A673 (cell line): ENCODE measurements at regions not wholly inside any gene's neighbourhood (a gene's known extent, or its start where the extent isn't known, plus 50 kb on each side); places are given as distances from the start of the nearest gene placed in this dataset.

ENCODE experiments used
- BruUV-seq: library from RNA; stranded (reverse); fragments of 400-500 nt; replicated peaks from 2 replicates; lab custom pipeline; 2021; lab: Mats Ljungman, UMichigan
- CTCF ChIA-PET: fragments of 300-600 bp; sonication (Branson Sonifier 250); formaldehyde crosslinking; loops from one replicate; lab custom pipeline; 2022; ENCODE audit warnings: antibody characterized with exemption; lab: Charles Lee
- POLR2A ChIA-PET: fragments of 300-600 bp; sonication (Branson Sonifier 250); formaldehyde crosslinking; loops from one replicate; lab custom pipeline; 2022; ENCODE audit warnings: antibody characterized with exemption; ENCODE audit not compliant: low non-redundant PET; lab: Charles Lee
- DNase-seq: peaks from one replicate; pipeline ENCODE4 v3.0.0-alpha.2; 2015; ENCODE audit warnings: low spot score
- H3K27ac ChIP-seq: fragments of 200-600 bp; sonication (generic); 2 replicates; pipeline ENCODE4 v1.5.1; 2016; ENCODE audit warnings: mixed run types, low read depth, mild to moderate bottlenecking, mixed read lengths, antibody characterized with exemption, low read length; ENCODE audit not compliant: poor library complexity, severe bottlenecking
- H3K27me3 ChIP-seq: fragments of 200-600 bp; sonication (generic); replicated peaks from 2 replicates; pipeline ENCODE4 v1.6.1; 2017; ENCODE audit warnings: mixed run types, low read depth, mild to moderate bottlenecking, mixed read lengths, antibody characterized with exemption, low read length; ENCODE audit not compliant: insufficient read depth, poor library complexity
- H3K36me3 ChIP-seq: fragments of 200-600 bp; sonication (generic); 2 replicates; pipeline ENCODE4 v1.6.1; 2016; ENCODE audit warnings: mixed run types, mild to moderate bottlenecking, mixed read lengths, antibody characterized with exemption, low read length; ENCODE audit not compliant: insufficient read depth, poor library complexity, severe bottlenecking
- H3K4me1 ChIP-seq: fragments of 200-600 bp; sonication (generic); 2 replicates; pipeline ENCODE4 v1.6.1; 2017; ENCODE audit warnings: mixed run types, mild to moderate bottlenecking, mixed read lengths, antibody characterized with exemption, low read length; ENCODE audit not compliant: insufficient read depth, poor library complexity, severe bottlenecking
- H3K4me3 ChIP-seq: fragments of 200-600 bp; sonication (generic); 2 replicates; pipeline ENCODE4 v1.5.1; 2016; ENCODE audit warnings: low read depth, mixed run types, mild to moderate bottlenecking, mixed read lengths, low read length; ENCODE audit not compliant: poor library complexity, severe bottlenecking
- H3K9me3 ChIP-seq: fragments of 200-600 bp; sonication (generic); 2 replicates; pipeline ENCODE4 v1.6.1; 2016; ENCODE audit warnings: mixed run types, low read depth, mild to moderate bottlenecking, mixed read lengths, antibody characterized with exemption, low read length; ENCODE audit not compliant: poor library complexity, severe bottlenecking
- CTCF ChIP-seq: fragments of 300-800, 200-600 bp; sonication (generic); conservative IDR thresholded peaks from 2 replicates; pipeline ENCODE4 v1.5.1; 2017; ENCODE audit warnings: low read depth, mild to moderate bottlenecking, antibody characterized with exemption, low read length, moderate library complexity, mixed read lengths
- EZH2 ChIP-seq: fragments of 200-600 bp; sonication (generic); IDR thresholded peaks from 2 replicates; pipeline ENCODE4 v1.6.1; 2017; ENCODE audit warnings: borderline replicate concordance, low read depth, mild to moderate bottlenecking, mixed read lengths, antibody characterized with exemption, low read length; ENCODE audit not compliant: poor library complexity, severe bottlenecking
- intact Hi-C: fragments of 100-400 bp; cut with micrococcal nuclease; formaldehyde crosslinking; loops from one replicate; pipeline ENCODE4 v1.10.0; 2022; ENCODE audit not compliant: unreplicated experiment

GRCh38 chr2:12037301-12037700 lies 290.9 kb downstream of the LPIN1 start:
- BruUV-seq = no TSS peak
- H3K36me3 ChIP-seq = no peaks in the 10 kb centered on the region
- CTCF ChIA-PET = no interaction called here
- POLR2A ChIA-PET = no interaction called here
- intact Hi-C loops = no loop called here
- TF ChIP-seq EZH2 (no peak), CTCF (no peak)
- DNase-seq = no peak
- H3K27me3 ChIP-seq = no peaks in the 10 kb centered on the region
- H3K9me3 ChIP-seq = no peaks in the 10 kb centered on the region
- H3K4me3 ChIP-seq = no peak overlapping the region
- no peak overlapping the region for H3K27ac ChIP-seq
- no peaks in the 10 kb centered on the region for H3K4me1 ChIP-seq

GRCh38 chr2:12041236-12041635 lies 294.8 kb downstream of the LPIN1 start:
- no peaks in the 10 kb centered on the region for H3K9me3 ChIP-seq
- ChIA-PET CTCF (no interaction called here), POLR2A (no interaction called here)
- H3K4me1 ChIP-seq = no peaks in the 10 kb centered on the region
- no peak overlapping the region for H3K4me3 ChIP-seq
- intact Hi-C loops = no loop called here
- H3K27ac ChIP-seq = no peak overlapping the region
- H3K36me3 ChIP-seq = no peaks in the 10 kb centered on the region
- DNase-seq = no peak
- BruUV-seq = no TSS peak
- H3K27me3 ChIP-seq = no peaks in the 10 kb centered on the region
- no peak for TF ChIP-seq CTCF
- no peak for TF ChIP-seq EZH2

- CTCF ChIA-PET = no interaction called here
- Histone ChIP-seq H3K4me3 (no peak overlapping the region), H3K36me3 (no peaks in the 10 kb centered on the region), H3K9me3 (no peaks in the 10 kb centered on the region), H3K4me1 (no peaks in the 10 kb centered on the region), H3K27ac (no peak overlapping the region), H3K27me3 (no peaks in the 10 kb centered on the region)
- BruUV-seq = no TSS peak
- POLR2A ChIA-PET = interaction anchor here (0.6 kb wide), 1 partner anchor 10 kb away, joined by 3 read pairs; no protein-coding TSS in a partner anchor
- DNase-seq = no peak
- TF ChIP-seq CTCF (no peak), EZH2 (no peak)
- intact Hi-C loops = no loop called here
Observed at GRCh38 chr2:12043131-12043530, 296.7 kb downstream of the LPIN1 start.
